Parathyroid adenoma (tissue), 2 donors: ENCODE measurements at regions not wholly inside any gene's neighbourhood (a gene's known extent, or its start where the extent isn't known, plus 50 kb on each side); places are given as distances from the start of the nearest gene placed in this dataset.

Experiments used
- H2AFZ ChIP-seq: fragments of 300-600 bp; sonication (generic); one replicate; pipeline ENCODE4 v1.7.0; 2017; ENCODE audit warnings: antibody characterized with exemption, mild to moderate bottlenecking
- H3K27ac ChIP-seq: fragments of 300-600 bp; sonication (generic); one replicate; pipeline ENCODE4 v1.7.0; 2017
- H3K27me3 ChIP-seq: fragments of 300-600 bp; sonication (generic); one replicate; pipeline ENCODE4 v1.7.0; 2017; ENCODE audit warnings: low read length; ENCODE audit not compliant: control insufficient read depth, insufficient read depth
- H3K36me3 ChIP-seq: fragments of 300-600 bp; sonication (generic); one replicate; pipeline ENCODE4 v1.7.0; 2017; ENCODE audit warnings: low read length; ENCODE audit not compliant: control insufficient read depth, insufficient read depth
- H3K4me1 ChIP-seq: fragments of 300-600 bp; sonication (generic); one replicate; pipeline ENCODE4 v1.7.0; 2017; ENCODE audit warnings: control low read depth
- H3K4me2 ChIP-seq: fragments of 300-600 bp; sonication (generic); one replicate; pipeline ENCODE4 v1.7.0; 2017; ENCODE audit warnings: low read length
- H3K4me3 ChIP-seq: fragments of 300-600 bp; sonication (generic); one replicate; pipeline ENCODE4 v1.7.0; 2017; ENCODE audit warnings: low read depth, low read length
- H3K79me2 ChIP-seq: fragments of 300-600 bp; sonication (generic); one replicate; pipeline ENCODE4 v1.7.0; 2017; ENCODE audit warnings: control low read depth
- H3K9ac ChIP-seq: fragments of 300-600 bp; sonication (generic); one replicate; pipeline ENCODE4 v1.7.0; 2017; ENCODE audit warnings: mild to moderate bottlenecking
- H3K9me3 ChIP-seq: fragments of 300-600 bp; sonication (generic); one replicate; pipeline ENCODE4 v1.7.0; 2017; ENCODE audit warnings: low read length; ENCODE audit not compliant: control insufficient read depth
- CTCF ChIP-seq: fragments of 300-600 bp; sonication (generic); IDR thresholded peaks from one replicate; pipeline ENCODE4 v1.7.0; 2017; ENCODE audit warnings: antibody characterized with exemption, mild to moderate bottlenecking
- donor health status: primary hyperparathyroidism.

GRCh38 chr5:169410996-169411783 is 110.3 kb upstream of the SLIT3 start:
- H3K36me3 ChIP-seq = no peaks in the 10 kb centered on the region
- H3K4me2 ChIP-seq = no peak overlapping the region
- no peaks in the 10 kb centered on the region for H3K9me3 ChIP-seq
- H3K4me3 ChIP-seq = no peak overlapping the region
- H3K4me1 ChIP-seq = no peaks in the 10 kb centered on the region
- no peaks in the 10 kb centered on the region for H3K27me3 ChIP-seq
- no peak for TF ChIP-seq CTCF
- H3K27ac ChIP-seq = no peak overlapping the region
- H3K79me2 ChIP-seq = no peaks in the 10 kb centered on the region
- no peak overlapping the region for H3K9ac ChIP-seq
- no peak overlapping the region for H2AFZ ChIP-seq

GRCh38 chr5:169408731-169409130 is 107.8 kb upstream of the SLIT3 start:
- Histone ChIP-seq H3K4me3 (no peak overlapping the region), H3K4me1 (no peaks in the 10 kb centered on the region), H3K9me3 (no peaks in the 10 kb centered on the region), H3K9ac (no peak overlapping the region), H3K4me2 (no peak overlapping the region), H3K79me2 (no peaks in the 10 kb centered on the region), H3K36me3 (no peaks in the 10 kb centered on the region), H2AFZ (no peak overlapping the region), H3K27ac (no peak overlapping the region), H3K27me3 (no peaks in the 10 kb centered on the region)
- TF ChIP-seq CTCF = no peak

- Histone ChIP-seq H3K4me2 (no peak overlapping the region), H3K4me1 (no peaks in the 10 kb centered on the region), H2AFZ (no peak overlapping the region), H3K79me2 (no peaks in the 10 kb centered on the region), H3K4me3 (no peak overlapping the region), H3K9me3 (no peaks in the 10 kb centered on the region), H3K27ac (no peak overlapping the region), H3K36me3 (no peaks in the 10 kb centered on the region), H3K9ac (no peak overlapping the region), H3K27me3 (no peaks in the 10 kb centered on the region)
- TF ChIP-seq CTCF = no peak
These were observed 107.2 kb upstream of the SLIT3 start for GRCh38 chr5:169408171-169408570.

GRCh38 chr5:169404223-169404622 is 103.3 kb upstream of the SLIT3 start:
- no peaks in the 10 kb centered on the region for H3K79me2 ChIP-seq
- no peak for TF ChIP-seq CTCF
- H3K9me3 ChIP-seq = no peaks in the 10 kb centered on the region
- no peak overlapping the region for H3K27ac ChIP-seq
- H3K9ac ChIP-seq = no peak overlapping the region
- no peaks in the 10 kb centered on the region for H3K27me3 ChIP-seq
- H3K4me1 ChIP-seq = no peaks in the 10 kb centered on the region
- H3K36me3 ChIP-seq = no peaks in the 10 kb centered on the region
- no peak overlapping the region for H2AFZ ChIP-seq
- H3K4me2 ChIP-seq = no peak overlapping the region
- no peak overlapping the region for H3K4me3 ChIP-seq

GRCh38 chr5:169398515-169398914 is 97.6 kb upstream of the SLIT3 start:
- H3K27me3 ChIP-seq = no peaks in the 10 kb centered on the region

More at GRCh38 chr5:169398515-169398914, 97.6 kb upstream of the SLIT3 start:
- no peak overlapping the region for H3K27ac ChIP-seq
- H3K9me3 ChIP-seq = no peaks in the 10 kb centered on the region
- no peak overlapping the region for H3K4me3 ChIP-seq
- no peak overlapping the region for H2AFZ ChIP-seq
- no peak overlapping the region for H3K4me2 ChIP-seq
- H3K36me3 ChIP-seq = no peaks in the 10 kb centered on the region
- no peaks in the 10 kb centered on the region for H3K79me2 ChIP-seq
- H3K9ac ChIP-seq = no peak overlapping the region
- no peaks in the 10 kb centered on the region for H3K4me1 ChIP-seq
- TF ChIP-seq CTCF = no peak
